Hepatocyte (in vitro differentiated cells): ENCODE measurements at regions not wholly inside any gene's neighbourhood (a gene's known extent, or its start where the extent isn't known, plus 50 kb on each side); places are given as distances from the start of the nearest gene placed in this dataset.
A peak's percentile ranks its signal among the peaks of the same experiment; 100 is the strongest.
"Not testable (repeated sequence)": the region's sequence is repeated elsewhere in the genome, so short reads cannot be mapped to it uniquely, and the experiment has no call there.

Source experiments
- DNase-seq: peaks from one replicate; pipeline ENCODE4 v3.0.0-alpha.2; 2016; ENCODE audit warnings: low spot score
- H2AFZ ChIP-seq: fragments of 200-600 bp; sonication (generic); 2 replicates; pipeline ENCODE4 v1.6.0; 2016; ENCODE audit warnings: antibody characterized with exemption, mild to moderate bottlenecking
- H3K27ac ChIP-seq: fragments of 200-600 bp; sonication (generic); 2 replicates; pipeline ENCODE4 v1.5.1; 2016; ENCODE audit warnings: mild to moderate bottlenecking
- H3K27me3 ChIP-seq: fragments of 200-600 bp; sonication (generic); 2 replicates; pipeline ENCODE4 v1.6.1; 2016
- H3K36me3 ChIP-seq: fragments of 200-600 bp; sonication (generic); replicated peaks from 2 replicates; pipeline ENCODE4 v1.5.1; 2016; ENCODE audit warnings: low read depth; ENCODE audit not compliant: insufficient read depth
- H3K4me1 ChIP-seq: fragments of 200-600 bp; sonication (generic); 2 replicates; pipeline ENCODE4 v1.5.1; 2016; ENCODE audit warnings: mild to moderate bottlenecking, moderate library complexity; ENCODE audit not compliant: insufficient read depth
- H3K4me2 ChIP-seq: fragments of 200-600 bp; sonication (generic); 2 replicates; pipeline ENCODE4 v1.6.0; 2016
- H3K4me3 ChIP-seq: fragments of 200-600 bp; sonication (generic); 2 replicates; pipeline ENCODE4 v1.5.1; 2016; ENCODE audit warnings: mild to moderate bottlenecking
- H3K79me2 ChIP-seq: fragments of 200-600 bp; sonication (generic); 2 replicates; pipeline ENCODE4 v1.6.0; 2017; ENCODE audit warnings: mild to moderate bottlenecking
- H3K9me2 ChIP-seq: fragments of 200-600 bp; sonication (generic); replicated peaks from 2 replicates; pipeline ENCODE4 v1.6.0; 2017; ENCODE audit warnings: mild to moderate bottlenecking; ENCODE audit not compliant: insufficient read depth
- H3K9me3 ChIP-seq: fragments of 200-600 bp; sonication (generic); 2 replicates; pipeline ENCODE4 v1.5.1; 2016; ENCODE audit warnings: low read depth, mild to moderate bottlenecking
- H4K20me1 ChIP-seq: fragments of 200-600 bp; sonication (generic); 2 replicates; pipeline ENCODE4 v1.6.0; 2016; ENCODE audit warnings: mild to moderate bottlenecking; ENCODE audit not compliant: insufficient read depth, poor library complexity, severe bottlenecking
- EZH2 ChIP-seq: fragments of 200-600 bp; sonication (generic); IDR thresholded peaks from 2 replicates; pipeline ENCODE4 v1.6.1; 2016; ENCODE audit warnings: antibody characterized with exemption, mild to moderate bottlenecking, borderline replicate concordance
- EZH2phosphoT487 ChIP-seq: fragments of 200-600 bp; sonication (generic); IDR thresholded peaks from one replicate; pipeline ENCODE4 v1.6.1; 2018; ENCODE audit warnings: antibody characterized with exemption, mild to moderate bottlenecking, low read depth, moderate library complexity; ENCODE audit not compliant: unreplicated experiment, severe bottlenecking
- WGBS: methylation state at CpG from one replicate; pipeline ENCODE4 v1.1.6; 2016; ENCODE audit warnings: low lambda C conversion rate; ENCODE audit errors: missing lambda C conversion rate; 5-methylcytosine and 5-hydroxymethylcytosine counted together
- TF ChIP-seq, protein P1 (sequence below): fragments of 200-600 bp; sonication (generic); IDR thresholded peaks from 2 replicates; pipeline ENCODE4 v1.5.1; 2016; ENCODE audit warnings: antibody characterized with exemption, mild to moderate bottlenecking; ENCODE audit not compliant: poor library complexity

DNA sequence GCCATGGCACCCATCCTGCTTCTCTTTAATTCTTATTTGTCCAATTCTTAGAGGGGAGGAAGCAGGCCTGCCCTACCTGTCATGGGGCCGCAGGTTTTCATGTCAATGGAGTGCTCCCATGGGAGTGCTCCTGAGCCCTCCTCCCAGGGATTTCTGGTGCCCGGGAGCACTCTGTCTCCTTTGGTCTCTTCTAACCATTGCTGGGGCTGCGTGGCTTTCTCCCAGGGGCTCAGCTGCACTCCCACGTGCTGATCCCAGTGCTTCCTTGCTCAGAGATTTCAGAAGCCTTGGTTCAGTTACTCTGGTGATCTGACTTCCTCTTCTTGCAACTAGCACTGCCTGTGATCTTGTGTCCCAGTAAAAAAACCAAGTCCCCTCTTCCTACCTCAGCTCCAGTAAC lies 68.0 kb upstream of the ARL8B start:
- Histone ChIP-seq H3K9me3 (no peaks in the 10 kb centered on the region), H3K27ac (no peak overlapping the region), H2AFZ (no peak overlapping the region), H3K4me1 (peaks cover 6% of the 10 kb centered on the region), H3K9me2 (no peaks in the 10 kb centered on the region), H3K4me3 (no peak overlapping the region), H3K36me3 (no peaks in the 10 kb centered on the region), H3K27me3 (no peaks in the 10 kb centered on the region), H3K79me2 (no peaks in the 10 kb centered on the region), H4K20me1 (no peaks in the 10 kb centered on the region), H3K4me2 (no peak overlapping the region)
- TF ChIP-seq EZH2 (no peak), EZH2phosphoT487 (no peak)
- TF ChIP-seq, protein P1, sequence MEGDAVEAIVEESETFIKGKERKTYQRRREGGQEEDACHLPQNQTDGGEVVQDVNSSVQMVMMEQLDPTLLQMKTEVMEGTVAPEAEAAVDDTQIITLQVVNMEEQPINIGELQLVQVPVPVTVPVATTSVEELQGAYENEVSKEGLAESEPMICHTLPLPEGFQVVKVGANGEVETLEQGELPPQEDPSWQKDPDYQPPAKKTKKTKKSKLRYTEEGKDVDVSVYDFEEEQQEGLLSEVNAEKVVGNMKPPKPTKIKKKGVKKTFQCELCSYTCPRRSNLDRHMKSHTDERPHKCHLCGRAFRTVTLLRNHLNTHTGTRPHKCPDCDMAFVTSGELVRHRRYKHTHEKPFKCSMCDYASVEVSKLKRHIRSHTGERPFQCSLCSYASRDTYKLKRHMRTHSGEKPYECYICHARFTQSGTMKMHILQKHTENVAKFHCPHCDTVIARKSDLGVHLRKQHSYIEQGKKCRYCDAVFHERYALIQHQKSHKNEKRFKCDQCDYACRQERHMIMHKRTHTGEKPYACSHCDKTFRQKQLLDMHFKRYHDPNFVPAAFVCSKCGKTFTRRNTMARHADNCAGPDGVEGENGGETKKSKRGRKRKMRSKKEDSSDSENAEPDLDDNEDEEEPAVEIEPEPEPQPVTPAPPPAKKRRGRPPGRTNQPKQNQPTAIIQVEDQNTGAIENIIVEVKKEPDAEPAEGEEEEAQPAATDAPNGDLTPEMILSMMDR, result no peak
- WGBS, result 91% methylated on average over 4 of the region's 4 CpGs
- no peak for DNase-seq

DNA sequence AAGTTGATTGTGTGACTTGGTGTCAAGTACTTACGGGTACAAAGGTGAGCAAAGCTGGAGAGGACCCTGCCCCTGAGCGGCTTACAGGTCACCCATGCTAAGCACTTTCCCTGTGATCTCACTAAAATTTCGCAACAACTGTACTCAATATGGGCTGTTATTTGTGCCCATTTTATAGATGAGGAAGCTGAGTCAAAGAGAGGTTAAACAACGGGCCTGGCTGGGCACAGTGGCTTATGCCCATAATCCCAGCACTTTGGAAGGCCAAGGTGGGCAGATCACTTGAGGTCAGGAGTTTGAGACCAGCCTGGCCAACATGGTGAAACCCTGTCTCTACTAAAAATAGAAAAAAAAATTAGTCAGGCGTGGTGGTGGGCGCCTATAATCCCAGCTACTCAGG lies 67.5 kb upstream of the ARL8B start:
- WGBS, result 67% methylated on average over 6 of the region's 6 CpGs
- H3K9me3 ChIP-seq, H4K20me1 ChIP-seq, H3K27ac ChIP-seq, H3K36me3 ChIP-seq, H2AFZ ChIP-seq, H3K4me1 ChIP-seq, DNase-seq, H3K79me2 ChIP-seq, H3K4me2 ChIP-seq, H3K4me3 ChIP-seq, H3K9me2 ChIP-seq, H3K27me3 ChIP-seq: not testable (repeated sequence)

DNA sequence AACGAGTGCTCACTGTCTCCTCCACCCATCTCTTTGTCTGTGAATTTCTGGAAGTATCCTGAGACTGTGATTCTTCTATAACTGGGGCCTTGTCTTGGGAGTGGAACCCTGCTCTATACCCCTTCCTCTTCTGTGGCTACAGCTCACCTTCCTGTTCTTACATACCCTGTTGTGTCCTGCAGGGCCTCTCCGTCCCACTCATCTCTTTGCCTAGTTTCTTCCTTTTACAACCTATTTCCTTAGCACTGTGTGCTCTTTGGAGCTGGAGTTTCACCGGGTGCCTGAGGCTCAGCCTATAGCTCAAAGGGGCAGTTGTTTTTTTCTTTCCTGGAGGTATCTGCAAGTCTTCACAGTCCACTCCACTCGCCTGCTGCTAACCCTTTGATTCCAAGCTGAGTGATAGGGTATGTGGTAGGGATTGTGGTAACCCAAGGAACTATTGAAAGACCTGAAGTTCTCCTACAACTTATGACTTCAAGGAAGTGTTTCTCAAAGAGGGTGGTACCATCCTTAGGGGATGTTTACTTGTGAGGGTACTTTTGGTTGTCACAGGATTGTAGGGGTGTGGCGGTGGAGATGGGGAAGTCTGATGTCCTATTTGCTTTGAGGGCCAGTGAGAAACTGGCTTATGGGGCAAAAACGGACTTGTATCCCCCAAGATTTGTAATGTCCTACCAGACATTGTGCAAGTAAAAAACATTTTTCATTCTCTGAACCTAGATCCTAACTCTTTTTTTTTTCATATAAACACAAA lies 66.6 kb upstream of the ARL8B start:
- Histone ChIP-seq H3K4me2 (no peak overlapping the region), H3K27ac (peak overlapping the region; percentile 71), H2AFZ (peak overlapping the region; percentile 17), H3K27me3 (no peaks in the 10 kb centered on the region), H3K9me3 (no peaks in the 10 kb centered on the region), H3K79me2 (no peaks in the 10 kb centered on the region), H3K9me2 (no peaks in the 10 kb centered on the region), H3K36me3 (no peaks in the 10 kb centered on the region), H3K4me1 (peaks cover 6% of the 10 kb centered on the region), H4K20me1 (no peaks in the 10 kb centered on the region), H3K4me3 (no peak overlapping the region)
- TF ChIP-seq EZH2phosphoT487, result no peak
- TF ChIP-seq, protein P1, result no peak
- TF ChIP-seq EZH2, result no peak
- WGBS, result 69% methylated on average over 6 of the region's 6 CpGs
- no peak for DNase-seq

DNA sequence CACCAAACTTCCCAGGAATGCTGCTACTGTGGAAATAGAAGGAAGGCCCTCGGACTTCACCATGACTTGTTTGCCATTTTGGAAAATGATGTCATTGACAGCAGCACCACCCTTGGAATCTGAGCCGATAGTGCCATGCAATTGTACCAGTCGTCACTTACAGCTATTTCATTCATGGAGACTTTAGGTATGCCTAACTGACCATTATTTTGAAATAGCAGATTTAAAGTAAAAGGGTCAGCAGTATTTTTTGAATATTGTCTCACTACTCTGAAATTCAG lies 66.0 kb upstream of the ARL8B start:
- 86% methylated on average over 3 of the region's 3 CpGs for WGBS
- H4K20me1 ChIP-seq, result no peaks in the 10 kb centered on the region
- no peak for DNase-seq
- TF ChIP-seq EZH2phosphoT487, result no peak
- no peak for TF ChIP-seq EZH2
- TF ChIP-seq, protein P1, result no peak
- H3K27ac ChIP-seq, result peak overlapping the region; percentile 71
- H3K4me1 ChIP-seq, result peaks cover 6% of the 10 kb centered on the region
- H2AFZ ChIP-seq, result no peak overlapping the region
- H3K9me2 ChIP-seq, result no peaks in the 10 kb centered on the region
- no peak overlapping the region for H3K4me3 ChIP-seq
- no peaks in the 10 kb centered on the region for H3K36me3 ChIP-seq
- H3K9me3 ChIP-seq, result no peaks in the 10 kb centered on the region
- no peaks in the 10 kb centered on the region for H3K79me2 ChIP-seq
- H3K27me3 ChIP-seq, result no peaks in the 10 kb centered on the region
- no peak overlapping the region for H3K4me2 ChIP-seq
